CD4-positive, alpha-beta memory T cell (primary cell): ENCODE measurements at regions not wholly inside any gene's neighbourhood (a gene's known extent, or its start where the extent isn't known, plus 50 kb on each side); places are given as distances from the start of the nearest gene placed in this dataset.

ENCODE experiments used
- CTCF ChIA-PET: fragments of 350-600 bp; sonication (Branson Sonifier 250); formaldehyde crosslinking; loops from one replicate; lab custom pipeline; 2021; ENCODE audit warnings: inconsistent platforms; ENCODE audit not compliant: partially characterized antibody; lab: Charles Lee
- POLR2A ChIA-PET: fragments of 350-600 bp; sonication (Branson Sonifier 250); formaldehyde crosslinking; loops from one replicate; lab custom pipeline; 2021; ENCODE audit not compliant: partially characterized antibody; lab: Charles Lee
- DNase-seq, 5 donors: peaks; one replicate each; pipeline versions ENCODE4 v3.0.0 to v3.0.0-alpha.2; 2020 to 2022; ENCODE audit warnings: mixed read lengths in 1 of 5
- H3K27ac ChIP-seq: one replicate; pipeline ENCODE4 v1.7.0; 2013; ENCODE audit warnings: low read depth, low read length
- H3K27me3 ChIP-seq: 2 replicates; pipeline ENCODE4 v1.7.0; 2013; ENCODE audit warnings: mild to moderate bottlenecking, low read length, moderate library complexity; ENCODE audit not compliant: insufficient read depth
- H3K36me3 ChIP-seq: 2 replicates; pipeline ENCODE4 v1.7.0; 2013; ENCODE audit warnings: mild to moderate bottlenecking, low read length, moderate library complexity; ENCODE audit not compliant: insufficient read depth
- H3K4me1 ChIP-seq: 2 replicates; pipeline ENCODE4 v1.7.0; 2013; ENCODE audit warnings: mild to moderate bottlenecking, low read length, moderate library complexity; ENCODE audit not compliant: insufficient read depth
- H3K4me3 ChIP-seq, 2 donors: one replicate each; pipeline ENCODE4 v1.7.0; 2013; ENCODE audit warnings: low read length in 2 of 2, mild to moderate bottlenecking in 1 of 2
- H3K9me3 ChIP-seq, 2 donors: one replicate each; pipeline ENCODE4 v1.7.0; 2013; ENCODE audit warnings: low read length in 2 of 2, control low read depth in 1 of 2; ENCODE audit not compliant: control insufficient read depth in 1 of 2
- H3K27ac Mint-ChIP-seq, 7 donors: one replicate each; pipeline ENCODE4 v1.8.0; 2020 to 2021; ENCODE audit warnings: mixed read lengths in 7 of 7, mild to moderate bottlenecking in 6 of 7, inconsistent platforms in 3 of 7, moderate library complexity in 3 of 7
- H3K27me3 Mint-ChIP-seq, 2 donors: one replicate each; pipeline ENCODE4 v1.8.0; 2020 to 2021; ENCODE audit warnings: mixed read lengths in 2 of 2
- H3K36me3 Mint-ChIP-seq, 2 donors: one replicate each; pipeline ENCODE4 v1.8.0; 2020 to 2021; ENCODE audit warnings: mixed read lengths in 2 of 2, inconsistent platforms in 1 of 2, mild to moderate bottlenecking in 1 of 2
- H3K4me1 Mint-ChIP-seq, 4 donors: one replicate each; pipeline ENCODE4 v1.8.0; 2020 to 2021; ENCODE audit warnings: mixed read lengths in 4 of 4, mild to moderate bottlenecking in 1 of 4
- H3K4me3 Mint-ChIP-seq, 8 donors: one replicate each; pipeline ENCODE4 v1.8.0; 2020 to 2021; ENCODE audit warnings: mixed read lengths in 8 of 8, mild to moderate bottlenecking in 7 of 8, moderate library complexity in 6 of 8, inconsistent platforms in 3 of 8
- H3K9me3 Mint-ChIP-seq, 8 donors: one replicate each; pipeline ENCODE4 v1.8.0; 2020 to 2021; ENCODE audit warnings: mixed read lengths in 8 of 8, mild to moderate bottlenecking in 5 of 8, inconsistent platforms in 3 of 8, moderate library complexity in 1 of 8
- intact Hi-C: fragments of 100-400 bp; cut with micrococcal nuclease; formaldehyde crosslinking; loops from one replicate; pipeline ENCODE4 v1.15.1; 2023

DNA sequence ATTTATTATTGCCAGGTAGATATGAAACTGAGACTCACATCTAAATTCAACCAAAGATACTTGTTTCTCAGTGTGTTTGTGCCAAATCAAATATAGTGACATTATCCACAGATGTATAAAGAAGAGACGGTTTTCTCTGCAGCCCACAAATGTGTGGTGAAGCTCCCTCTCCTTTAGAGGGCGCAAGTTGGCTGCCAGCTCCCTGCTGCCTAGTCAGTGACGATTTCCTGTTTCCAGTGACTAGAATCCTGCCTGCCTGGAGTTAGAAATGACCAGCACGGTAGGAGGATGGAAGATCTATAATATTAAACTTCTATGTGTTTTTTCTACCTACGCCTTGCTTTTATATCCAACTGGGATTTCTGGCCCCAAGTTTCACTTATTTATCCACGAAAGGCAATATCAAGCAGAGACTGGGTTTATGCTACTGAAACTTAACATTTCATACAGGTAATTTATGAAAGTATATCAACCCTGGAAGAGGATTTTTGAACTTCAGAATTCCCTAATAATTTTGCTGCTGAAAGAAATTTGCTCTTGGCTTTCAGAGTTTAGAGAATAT, 1793.7 kb upstream of the TENM3 start:
- intact Hi-C loops: no loop called here
- Histone ChIP-seq H3K4me1 (no peaks in the 10 kb centered on the region), H3K4me3 (no peak overlapping the region), H3K27me3 (no peaks in the 10 kb centered on the region), H3K27ac (no peak overlapping the region), H3K36me3 (no peaks in the 10 kb centered on the region), H3K9me3 (no peaks in the 10 kb centered on the region)
- no peaks in the 10 kb centered on the region for H3K36me3 Mint-ChIP-seq
- no peaks in the 10 kb centered on the region for H3K4me1 Mint-ChIP-seq
- no peak for DNase-seq
- no peak overlapping the region for H3K27ac Mint-ChIP-seq
- POLR2A ChIA-PET: no interaction called here
- CTCF ChIA-PET: no interaction called here
- H3K4me3 Mint-ChIP-seq: no peak overlapping the region
- H3K9me3 Mint-ChIP-seq: peaks cover 0 to 6% (median 1%) of the 10 kb centered on the region in 8 donors
- H3K27me3 Mint-ChIP-seq: no peaks in the 10 kb centered on the region

DNA sequence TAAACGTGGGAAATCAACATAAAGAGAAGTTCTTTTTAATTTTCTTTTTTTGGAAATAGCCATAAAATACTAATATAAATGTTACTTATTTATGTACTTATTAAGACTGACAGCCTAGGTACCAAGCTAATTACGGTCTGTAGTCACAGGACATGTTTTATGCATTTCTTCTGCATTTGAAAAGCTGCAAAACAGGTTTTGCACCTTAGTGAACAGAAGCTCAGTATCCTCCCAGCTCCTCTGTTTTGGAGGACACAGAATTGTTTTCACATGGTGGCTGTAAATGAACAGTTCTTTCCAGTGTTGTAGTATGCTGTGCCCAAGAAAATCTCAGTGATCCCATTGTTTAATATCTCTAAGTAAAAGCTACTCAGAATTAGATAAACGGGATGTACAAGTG, 1788.0 kb upstream of the TENM3 start:
- H3K27ac Mint-ChIP-seq: no peak overlapping the region
- no peaks in the 10 kb centered on the region for H3K4me1 Mint-ChIP-seq
- no peaks in the 10 kb centered on the region for H3K4me1 ChIP-seq
- no peaks in the 10 kb centered on the region for H3K27me3 Mint-ChIP-seq
- CTCF ChIA-PET: no interaction called here
- POLR2A ChIA-PET: no interaction called here
- H3K27ac ChIP-seq: no peak overlapping the region
- H3K4me3 ChIP-seq: no peak overlapping the region
- H3K9me3 ChIP-seq: no peaks in the 10 kb centered on the region
- H3K36me3 ChIP-seq: no peaks in the 10 kb centered on the region
- H3K9me3 Mint-ChIP-seq: peaks cover 0 to 8% (median 2%) of the 10 kb centered on the region in 8 donors
- intact Hi-C loops: no loop called here
- no peaks in the 10 kb centered on the region for H3K36me3 Mint-ChIP-seq
- no peak overlapping the region for H3K4me3 Mint-ChIP-seq
- no peaks in the 10 kb centered on the region for H3K27me3 ChIP-seq
- no peak for DNase-seq

DNA sequence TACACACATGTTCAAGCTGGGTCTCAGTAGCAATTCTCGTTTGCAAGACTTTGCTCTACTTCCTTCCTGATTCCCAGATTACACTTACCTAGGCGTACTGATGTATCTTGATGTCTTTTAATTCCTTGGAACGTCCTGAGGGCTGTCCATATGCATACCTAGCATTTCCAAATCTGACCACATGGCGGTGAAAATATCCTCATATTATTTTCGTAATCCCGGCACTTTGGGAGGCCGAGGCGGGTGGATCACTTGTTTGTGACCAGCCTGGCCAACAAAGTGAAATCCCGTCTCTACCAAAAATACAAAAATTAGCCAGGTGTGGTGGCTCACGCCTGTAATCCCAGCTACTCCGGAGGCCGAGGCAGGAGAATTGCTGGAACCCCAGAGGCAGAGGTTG, 1786.3 kb upstream of the TENM3 start:
- Histone ChIP-seq H3K27me3 (no peaks in the 10 kb centered on the region), H3K4me3 (no peak overlapping the region), H3K9me3 (no peaks in the 10 kb centered on the region), H3K36me3 (no peaks in the 10 kb centered on the region), H3K4me1 (no peaks in the 10 kb centered on the region), H3K27ac (no peak overlapping the region)
- Mint-ChIP-seq H3K36me3 (no peaks in the 10 kb centered on the region), H3K9me3 (peaks cover 0 to 8% (median 2%) of the 10 kb centered on the region in 8 donors), H3K4me1 (no peaks in the 10 kb centered on the region), H3K27ac (no peak overlapping the region), H3K4me3 (no peak overlapping the region), H3K27me3 (no peaks in the 10 kb centered on the region)
- intact Hi-C loops: no loop called here
- POLR2A ChIA-PET: no interaction called here
- DNase-seq: no peak
- CTCF ChIA-PET: no interaction called here

DNA sequence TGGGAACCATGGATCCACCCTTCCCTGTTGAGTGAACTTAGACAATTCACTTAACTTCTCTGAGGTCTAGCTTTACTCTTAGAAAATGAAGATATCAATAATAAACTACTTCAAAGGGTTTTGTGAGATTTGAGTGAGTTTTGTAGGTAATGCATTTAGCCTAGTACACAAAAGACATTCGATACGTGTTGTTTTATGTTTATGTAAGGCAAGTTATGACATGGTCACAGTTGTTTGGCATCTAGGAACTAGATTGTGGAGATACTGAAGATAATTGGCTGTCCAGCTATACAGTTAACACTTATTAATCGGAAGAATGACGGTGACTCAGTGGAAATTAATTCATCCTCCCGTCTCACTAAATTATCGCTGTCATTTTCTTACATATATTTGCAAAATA, 1781.1 kb upstream of the TENM3 start:
- peak overlapping the region in 1 of 7 donors; percentile 45 for H3K27ac Mint-ChIP-seq
- no peaks in the 10 kb centered on the region for H3K36me3 ChIP-seq
- DNase-seq: no peak
- no peaks in the 10 kb centered on the region for H3K27me3 Mint-ChIP-seq
- no peak overlapping the region for H3K4me3 Mint-ChIP-seq
- no peaks in the 10 kb centered on the region for H3K4me1 Mint-ChIP-seq
- H3K27me3 ChIP-seq: no peaks in the 10 kb centered on the region
- POLR2A ChIA-PET: no interaction called here
- H3K4me1 ChIP-seq: no peaks in the 10 kb centered on the region
- H3K36me3 Mint-ChIP-seq: no peaks in the 10 kb centered on the region
- H3K4me3 ChIP-seq: no peak overlapping the region
- no peaks in the 10 kb centered on the region for H3K9me3 ChIP-seq
- H3K27ac ChIP-seq: no peak overlapping the region
- peaks cover 0 to 6% (median 4%) of the 10 kb centered on the region in 8 donors for H3K9me3 Mint-ChIP-seq
- CTCF ChIA-PET: no interaction called here
- intact Hi-C loops: no loop called here

DNA sequence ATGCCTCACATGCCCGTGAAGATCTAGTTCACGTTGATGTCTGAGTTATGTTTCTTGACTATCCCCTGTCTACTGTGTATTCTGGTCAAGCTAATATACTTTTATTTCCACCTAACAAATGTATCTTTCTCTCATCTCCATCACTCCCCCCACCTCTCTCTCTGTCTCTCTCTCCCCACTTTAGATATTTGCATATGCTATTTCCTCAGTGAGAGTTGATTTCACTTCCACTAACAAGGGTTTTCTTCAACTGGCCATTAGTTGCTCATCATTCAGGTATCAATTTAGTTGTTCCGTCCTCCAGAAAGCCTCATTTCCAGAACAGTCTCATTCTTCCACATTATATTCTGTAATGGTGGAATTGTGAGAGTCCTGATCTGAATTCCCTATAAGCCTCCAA, 1777.8 kb upstream of the TENM3 start:
- H3K27ac ChIP-seq: no peak overlapping the region
- no peaks in the 10 kb centered on the region for H3K27me3 ChIP-seq
- Mint-ChIP-seq H3K4me1 (no peaks in the 10 kb centered on the region), H3K9me3 (peaks cover 0 to 6% (median 3%) of the 10 kb centered on the region in 8 donors), H3K36me3 (no peaks in the 10 kb centered on the region), H3K27ac (no peak overlapping the region), H3K27me3 (no peaks in the 10 kb centered on the region), H3K4me3 (no peak overlapping the region)
- DNase-seq: no peak
- ChIA-PET CTCF (no interaction called here), POLR2A (no interaction called here)
- H3K4me3 ChIP-seq: no peak overlapping the region
- no peaks in the 10 kb centered on the region for H3K4me1 ChIP-seq
- no peaks in the 10 kb centered on the region for H3K36me3 ChIP-seq
- H3K9me3 ChIP-seq: no peaks in the 10 kb centered on the region
- intact Hi-C loops: no loop called here

DNA sequence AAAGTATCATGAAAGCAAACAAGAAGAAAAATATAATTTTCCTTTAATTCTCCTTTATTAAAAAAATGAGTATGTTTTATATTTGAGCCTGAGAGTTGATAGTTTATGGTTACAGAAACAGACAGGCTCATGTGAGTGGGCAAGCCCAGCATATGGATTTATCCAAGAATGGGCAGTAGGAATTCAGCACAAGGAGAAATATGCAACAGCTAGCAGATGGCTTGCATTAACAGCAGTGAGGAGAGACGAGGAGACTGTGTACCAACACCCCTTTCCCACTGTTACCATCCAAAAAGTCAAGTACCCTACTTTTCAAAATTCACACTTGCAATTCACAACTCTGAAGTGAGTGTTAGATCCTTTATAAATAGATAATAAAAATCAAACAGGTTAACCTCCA, 1760.2 kb upstream of the TENM3 start:
- Mint-ChIP-seq H3K9me3 (peaks cover 0 to 6% (median 2%) of the 10 kb centered on the region in 8 donors), H3K4me1 (no peaks in the 10 kb centered on the region), H3K27ac (no peak overlapping the region), H3K36me3 (no peaks in the 10 kb centered on the region), H3K27me3 (no peaks in the 10 kb centered on the region), H3K4me3 (no peak overlapping the region)
- ChIA-PET CTCF (no interaction called here), POLR2A (no interaction called here)
- Histone ChIP-seq H3K4me3 (no peak overlapping the region), H3K9me3 (no peaks in the 10 kb centered on the region), H3K4me1 (no peaks in the 10 kb centered on the region), H3K27me3 (no peaks in the 10 kb centered on the region), H3K36me3 (no peaks in the 10 kb centered on the region), H3K27ac (no peak overlapping the region)
- intact Hi-C loops: no loop called here
- DNase-seq: no peak

DNA sequence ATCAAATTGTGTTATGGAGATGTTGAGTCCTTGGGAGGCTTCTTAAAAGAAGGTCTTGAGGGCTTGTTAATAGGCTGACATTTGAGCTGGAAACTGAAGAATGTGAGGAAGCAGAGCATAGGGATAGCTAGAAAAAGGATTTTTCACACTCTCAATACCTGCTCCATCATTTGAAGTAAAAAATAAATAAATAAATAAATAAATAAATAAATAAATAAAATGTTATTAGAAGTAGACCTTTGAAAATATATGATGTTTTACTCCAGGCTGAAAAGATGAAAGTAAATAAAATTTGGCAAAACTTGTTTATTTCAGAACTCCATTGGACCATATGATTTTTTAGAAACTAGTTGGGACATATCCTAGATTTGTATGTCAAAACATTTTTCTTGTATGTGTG, 1757.8 kb upstream of the TENM3 start:
- Histone ChIP-seq H3K4me1 (no peaks in the 10 kb centered on the region), H3K4me3 (no peak overlapping the region), H3K9me3 (no peaks in the 10 kb centered on the region), H3K27me3 (no peaks in the 10 kb centered on the region), H3K36me3 (no peaks in the 10 kb centered on the region), H3K27ac (no peak overlapping the region)
- Mint-ChIP-seq H3K4me3 (no peak overlapping the region), H3K4me1 (no peaks in the 10 kb centered on the region), H3K9me3 (peaks cover 0 to 8% (median 2%) of the 10 kb centered on the region in 8 donors), H3K27me3 (no peaks in the 10 kb centered on the region), H3K36me3 (no peaks in the 10 kb centered on the region), H3K27ac (no peak overlapping the region)
- POLR2A ChIA-PET: no interaction called here
- CTCF ChIA-PET: no interaction called here
- intact Hi-C loops: no loop called here
- DNase-seq: no peak

DNA sequence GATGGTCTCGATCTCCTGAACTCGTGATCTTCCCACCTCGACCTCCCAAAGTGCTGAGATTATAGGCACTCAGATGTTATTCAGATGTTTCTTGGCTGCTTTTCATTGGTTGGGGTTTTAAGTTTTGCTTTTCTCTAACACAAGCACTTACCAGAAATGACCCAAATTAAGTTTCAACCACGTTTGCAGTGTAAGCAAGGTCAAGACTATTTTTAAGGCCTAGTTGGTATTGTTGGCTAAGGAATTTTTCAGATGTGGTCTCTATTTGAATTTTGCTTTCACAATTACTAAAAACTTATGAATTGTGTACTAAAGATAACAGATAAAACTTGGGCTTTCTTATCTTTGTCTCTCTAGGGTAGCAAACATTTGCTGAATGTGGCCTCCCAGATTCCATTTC, 1756.9 kb upstream of the TENM3 start:
- no peaks in the 10 kb centered on the region for H3K36me3 Mint-ChIP-seq
- H3K27me3 ChIP-seq: no peaks in the 10 kb centered on the region
- H3K4me1 ChIP-seq: no peaks in the 10 kb centered on the region
- H3K27me3 Mint-ChIP-seq: no peaks in the 10 kb centered on the region
- ChIA-PET POLR2A (no interaction called here), CTCF (no interaction called here)
- H3K27ac ChIP-seq: no peak overlapping the region
- H3K9me3 ChIP-seq: no peaks in the 10 kb centered on the region
- peaks cover 0 to 8% (median 2%) of the 10 kb centered on the region in 8 donors for H3K9me3 Mint-ChIP-seq
- DNase-seq: no peak
- H3K27ac Mint-ChIP-seq: no peak overlapping the region
- intact Hi-C loops: no loop called here
- H3K4me1 Mint-ChIP-seq: no peaks in the 10 kb centered on the region
- no peak overlapping the region for H3K4me3 ChIP-seq
- no peaks in the 10 kb centered on the region for H3K36me3 ChIP-seq
- H3K4me3 Mint-ChIP-seq: no peak overlapping the region
